GM19452 (cell line): ENCODE measurements at regions not wholly inside any gene's neighbourhood (a gene's known extent, or its start where the extent isn't known, plus 50 kb on each side); places are given as distances from the start of the nearest gene placed in this dataset.
"Not testable (repeated sequence)": the region's sequence is repeated elsewhere in the genome, so short reads cannot be mapped to it uniquely, and the experiment has no call there.

Experiments
- ATAC-seq: cut with Tn5 transposase; IDR thresholded peaks from one replicate; pipeline ENCODE4 v1.9.1; 2021; ENCODE audit not compliant: unreplicated experiment

DNA sequence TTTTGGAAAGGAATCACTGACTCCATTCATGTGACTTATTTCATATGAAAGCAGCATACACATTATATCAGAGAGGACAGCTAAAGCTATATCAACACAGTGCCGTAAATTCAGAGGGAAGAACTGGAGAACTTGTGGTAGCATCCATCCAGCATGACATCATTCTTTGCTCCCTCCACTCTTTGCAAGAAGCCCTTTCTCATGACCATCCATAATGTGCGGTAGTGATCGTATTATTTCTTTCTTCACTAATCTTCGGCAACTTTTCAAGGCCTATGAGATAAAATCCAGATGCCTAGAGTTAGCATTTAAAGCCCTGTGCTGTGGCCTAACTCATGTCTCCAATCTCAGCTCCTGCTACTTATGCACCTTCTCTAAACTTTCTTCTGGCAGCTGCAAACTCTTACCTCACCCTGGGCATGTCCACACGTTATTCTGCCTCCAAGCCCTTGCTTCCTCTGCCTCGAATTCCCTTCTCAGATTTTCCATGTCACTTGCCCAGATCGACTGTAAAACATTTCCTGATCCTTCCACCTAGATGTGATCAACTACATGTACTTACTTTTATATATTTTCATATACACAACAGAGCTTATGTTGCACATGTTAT, 307.3 kb upstream of the SGCD start:
- ATAC-seq, result no peak

DNA sequence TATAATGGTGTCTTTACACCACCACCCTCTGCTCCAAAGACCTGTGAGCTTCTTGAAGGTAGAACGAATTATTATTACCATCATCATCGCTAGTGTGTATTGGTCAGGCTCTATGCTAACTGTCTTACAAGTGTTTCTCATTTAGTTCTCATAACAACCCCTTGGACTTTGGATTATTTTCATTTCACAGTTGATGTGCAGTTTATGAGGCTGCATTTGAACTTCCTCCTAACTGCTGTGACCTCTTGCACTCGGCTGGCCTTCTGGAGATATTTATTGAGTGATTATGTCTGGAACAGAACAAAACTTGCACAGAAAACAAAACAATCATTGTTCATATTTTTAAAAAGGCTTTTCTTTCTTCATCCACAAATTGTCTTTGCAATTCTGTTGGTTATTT, 306.3 kb upstream of the SGCD start:
- ATAC-seq, result no peak

DNA sequence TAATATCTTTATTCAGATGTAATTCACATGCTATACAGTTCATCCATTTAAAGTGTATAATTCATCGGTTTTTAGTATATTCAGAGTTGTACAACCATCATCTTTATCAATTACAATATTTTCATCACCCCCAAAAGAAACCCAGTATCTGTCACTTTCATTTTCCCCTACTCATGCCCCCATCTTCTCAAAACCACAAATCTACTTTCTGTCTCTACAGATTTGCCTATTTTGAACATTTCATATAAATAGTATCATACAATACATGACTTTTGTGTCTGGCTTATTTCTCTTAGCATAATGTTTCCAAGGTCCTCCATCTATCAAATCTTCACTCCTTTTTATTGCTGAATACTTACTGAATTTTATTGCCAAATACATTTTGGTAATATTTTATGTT, 305.1 kb upstream of the SGCD start:
- ATAC-seq, result no peak

DNA sequence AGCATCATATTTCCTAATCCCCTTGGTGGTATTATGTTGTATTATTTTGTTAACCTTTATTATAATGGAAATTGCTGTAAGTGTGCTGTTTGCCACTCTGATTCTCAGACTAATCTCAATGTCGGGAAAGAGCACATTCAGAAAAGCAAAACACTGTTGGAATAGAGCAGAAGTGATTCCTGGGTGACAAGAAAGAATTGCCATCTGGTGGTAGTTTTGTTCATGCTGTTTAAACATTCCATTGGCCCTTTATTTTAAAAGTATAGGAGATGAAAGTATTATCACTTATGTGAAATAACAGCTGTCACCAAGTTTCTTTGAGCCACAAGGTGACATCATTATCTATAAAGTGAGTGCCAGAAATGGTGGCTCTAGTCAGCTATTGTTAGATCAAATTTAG, 301.3 kb upstream of the SGCD start:
- ATAC-seq, result no peak

DNA sequence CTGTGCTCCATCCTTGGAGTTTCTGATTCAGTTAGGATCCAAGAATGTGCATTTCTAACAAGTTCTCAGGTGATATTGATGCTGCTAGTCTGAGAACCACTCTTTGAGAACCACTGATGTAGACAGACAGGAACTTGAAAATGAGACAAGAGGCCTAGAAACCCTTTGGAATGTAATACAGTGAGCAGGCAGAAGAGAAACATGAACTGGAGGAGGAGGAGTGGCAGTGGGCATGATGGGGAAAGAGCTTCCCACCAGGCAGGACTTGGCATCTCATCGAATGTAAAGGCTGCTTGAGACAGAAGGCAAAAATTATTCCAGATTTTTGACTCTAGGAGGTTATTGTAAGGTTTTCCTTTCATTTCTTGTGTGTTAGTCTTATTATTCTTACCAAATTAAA, 295.8 kb upstream of the SGCD start:
- ATAC-seq, result no peak

DNA sequence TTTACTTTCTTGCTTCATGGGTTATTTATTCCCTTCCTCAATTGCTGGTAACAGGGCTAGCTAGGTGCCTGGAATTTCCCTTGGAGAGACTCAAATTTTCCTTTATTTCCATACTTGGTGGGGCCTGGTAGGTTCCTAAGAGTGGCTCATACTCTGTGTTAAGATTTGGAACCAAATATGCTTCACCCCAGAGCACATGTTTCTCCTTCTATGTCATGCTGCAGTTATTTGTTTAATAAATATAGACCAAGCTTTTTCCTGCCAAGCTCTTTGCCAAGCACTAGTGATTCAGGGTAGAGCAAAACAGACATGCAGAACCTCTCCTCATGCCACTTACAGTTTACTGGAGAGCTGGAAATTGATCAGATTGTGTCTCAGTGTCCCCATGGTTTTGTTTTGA, 290.3 kb upstream of the SGCD start:
- ATAC-seq, result no peak

DNA sequence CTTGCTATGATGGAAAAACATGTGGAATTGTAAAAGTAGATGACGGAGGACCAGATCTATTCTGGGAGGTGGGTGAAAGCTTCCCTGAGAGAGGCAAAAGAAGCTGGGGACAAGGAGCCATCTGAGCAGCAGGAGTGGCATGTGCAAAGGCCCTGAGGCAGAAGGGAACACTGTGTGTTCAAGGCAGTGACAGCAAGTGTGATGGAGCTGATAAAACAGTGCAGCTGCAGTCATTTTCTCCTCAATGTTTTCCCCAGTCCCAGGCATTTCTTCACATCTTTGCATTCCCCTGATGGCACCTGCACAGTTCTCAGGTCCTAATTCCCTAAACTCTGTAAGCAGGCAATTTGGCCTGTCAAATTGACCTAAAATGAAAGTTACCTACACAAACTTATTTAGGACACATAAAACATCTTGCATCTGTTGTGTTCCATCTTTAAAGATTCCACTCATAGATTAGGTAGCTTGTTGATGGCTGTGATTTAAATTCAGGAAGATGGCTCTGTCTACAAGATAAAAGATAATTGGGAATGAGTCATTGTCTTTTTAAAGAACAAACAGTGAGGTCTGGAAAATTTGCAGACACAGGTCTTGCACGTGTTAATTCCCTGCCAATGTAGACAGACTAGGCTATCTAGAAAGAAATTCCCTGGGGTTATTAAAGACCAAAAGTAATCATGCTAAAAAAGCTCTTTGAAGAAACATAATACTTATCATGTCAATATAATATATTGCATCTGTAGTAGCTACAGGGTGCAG, 289.6 kb upstream of the SGCD start:
- no peak for ATAC-seq

DNA sequence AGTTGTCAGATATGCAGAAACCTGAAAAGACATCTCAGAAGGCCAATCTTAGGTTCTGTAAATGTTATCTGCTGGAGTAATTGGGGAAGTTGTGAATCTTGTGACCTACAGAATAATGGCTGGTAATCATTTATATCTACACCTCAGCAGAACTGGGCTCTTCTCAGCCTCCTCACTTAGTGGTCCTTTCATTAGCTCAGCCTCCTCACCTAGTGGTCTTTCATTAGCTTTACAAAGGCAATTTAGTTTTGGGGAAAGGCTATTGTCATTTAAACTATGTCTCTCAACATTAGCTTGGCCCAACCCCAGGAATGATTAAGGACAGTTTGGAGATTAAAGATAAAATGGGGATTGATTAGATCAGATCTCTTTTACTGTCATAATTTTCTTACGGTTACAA, 284.2 kb upstream of the SGCD start:
- ATAC-seq, result no peak

DNA sequence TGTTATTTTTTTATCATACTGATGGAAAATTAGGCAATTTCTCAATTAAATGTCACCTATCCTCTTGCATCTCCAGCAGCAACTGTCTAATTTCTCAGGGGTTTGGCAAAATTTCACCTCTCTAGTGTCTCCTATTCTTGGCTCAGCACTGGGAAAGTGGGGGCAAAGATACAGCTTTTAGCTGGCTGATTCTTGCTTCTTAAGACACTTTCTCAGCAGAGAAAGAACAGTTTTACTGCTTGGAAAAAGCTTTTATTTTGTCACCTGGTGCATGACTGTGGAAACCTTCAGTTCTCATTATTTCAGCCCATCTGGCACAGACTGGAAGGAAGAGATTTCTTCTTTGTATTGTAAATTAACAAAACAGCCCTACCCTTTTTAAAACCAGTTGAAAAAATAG, 283.6 kb upstream of the SGCD start:
- no peak for ATAC-seq

DNA sequence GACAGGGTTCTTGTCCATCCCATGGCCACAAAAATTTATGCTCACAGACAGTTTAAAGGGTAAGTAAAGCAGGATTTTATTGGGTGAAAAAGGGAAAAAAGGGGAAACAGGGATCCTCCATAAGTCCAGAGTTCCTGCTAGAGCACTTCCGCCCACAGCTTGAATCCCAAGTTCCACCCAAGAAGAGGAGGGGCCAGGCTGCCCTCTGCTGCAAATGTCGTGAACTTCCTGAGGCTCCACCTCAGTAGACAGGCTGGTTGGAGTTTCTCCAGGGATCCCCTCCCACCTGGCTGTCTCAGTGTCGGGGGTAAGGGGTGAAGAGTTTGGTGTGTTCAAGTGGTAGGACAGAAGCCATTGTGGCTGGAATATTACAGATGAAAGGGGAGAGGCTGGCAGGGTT, 275.0 kb upstream of the SGCD start:
- no peak for ATAC-seq

DNA sequence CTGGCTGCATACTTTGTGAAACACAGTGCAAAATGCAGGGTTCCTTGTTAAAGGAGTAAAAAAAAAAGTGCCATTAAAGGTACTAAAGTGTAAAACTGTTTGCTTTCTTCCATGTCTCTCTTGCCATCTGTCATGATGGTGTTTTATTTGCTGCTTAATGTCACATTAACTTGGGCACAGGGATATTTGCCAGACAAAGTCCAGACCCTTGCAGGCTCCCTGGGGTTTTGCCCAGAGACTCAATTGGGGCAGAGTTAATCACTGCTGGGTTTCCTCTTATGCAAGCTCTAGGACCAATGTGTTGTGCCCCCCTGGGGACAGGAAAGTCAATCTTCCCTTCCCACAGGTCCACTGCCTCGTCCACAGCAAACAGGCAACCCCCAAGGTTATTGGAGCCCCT, 274.3 kb upstream of the SGCD start:
- no peak for ATAC-seq

DNA sequence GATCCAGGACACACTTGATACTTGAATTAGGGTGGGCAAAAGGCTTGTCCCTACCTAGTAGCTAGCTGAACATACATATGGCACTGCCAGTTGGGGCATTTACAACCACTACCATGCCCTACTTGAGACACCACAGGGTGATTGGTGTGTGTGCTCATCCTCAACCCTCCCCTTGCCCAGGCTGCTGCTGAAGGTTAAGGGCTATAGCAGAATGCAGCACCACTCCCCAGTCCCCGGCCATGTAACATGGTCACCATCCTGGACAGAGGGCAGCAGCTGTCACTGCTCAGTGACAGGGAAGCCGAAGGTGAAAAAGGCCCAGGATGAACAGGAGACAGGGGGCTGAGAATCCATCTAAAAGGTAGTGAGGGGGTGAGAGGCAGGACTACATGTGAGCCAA, 273.9 kb upstream of the SGCD start:
- no peak for ATAC-seq

DNA sequence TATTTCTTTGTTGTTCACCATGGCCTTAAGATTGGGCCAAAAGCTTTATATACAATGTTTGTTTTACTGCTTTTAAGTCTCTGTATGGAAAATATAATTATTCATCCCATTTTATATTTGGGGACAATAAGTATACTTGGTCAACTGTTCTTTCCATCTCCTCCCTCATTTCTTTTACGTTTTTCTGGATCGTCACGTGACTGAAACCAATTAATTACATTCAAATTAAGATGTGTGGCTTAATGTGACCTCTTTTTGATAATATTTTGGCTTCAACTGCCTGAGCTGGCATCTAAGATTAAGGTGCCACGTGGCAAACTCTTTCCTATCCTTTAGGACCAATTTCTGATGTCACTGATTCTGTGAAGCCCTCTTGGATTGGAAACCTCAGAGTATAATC, 250.1 kb upstream of the SGCD start:
- no peak for ATAC-seq

DNA sequence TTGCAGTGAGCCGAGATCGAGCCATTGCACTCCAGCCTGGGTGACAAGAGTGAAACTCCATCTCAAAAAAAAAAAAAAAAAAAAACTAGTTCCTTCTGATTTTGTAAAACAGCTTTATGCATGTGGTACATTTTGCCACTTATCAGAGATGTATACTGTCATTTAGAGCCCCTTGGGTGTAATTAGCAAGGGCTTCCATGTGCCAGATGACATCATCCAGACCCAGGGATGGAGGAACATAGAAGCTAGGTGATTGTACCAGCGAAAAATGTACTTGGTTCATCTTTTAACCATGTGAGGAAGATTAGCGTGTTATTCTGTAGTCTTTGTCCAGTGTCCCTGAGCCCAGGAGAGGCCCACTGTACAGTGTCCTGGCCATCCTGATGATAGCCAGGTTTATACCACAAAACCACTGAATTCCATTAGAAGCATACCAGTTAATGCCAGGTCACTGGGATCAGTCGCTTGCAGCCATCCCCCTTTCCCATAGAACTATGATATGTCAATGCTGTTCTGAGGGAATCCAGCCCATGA, 239.3 kb upstream of the SGCD start:
- no peak for ATAC-seq

DNA sequence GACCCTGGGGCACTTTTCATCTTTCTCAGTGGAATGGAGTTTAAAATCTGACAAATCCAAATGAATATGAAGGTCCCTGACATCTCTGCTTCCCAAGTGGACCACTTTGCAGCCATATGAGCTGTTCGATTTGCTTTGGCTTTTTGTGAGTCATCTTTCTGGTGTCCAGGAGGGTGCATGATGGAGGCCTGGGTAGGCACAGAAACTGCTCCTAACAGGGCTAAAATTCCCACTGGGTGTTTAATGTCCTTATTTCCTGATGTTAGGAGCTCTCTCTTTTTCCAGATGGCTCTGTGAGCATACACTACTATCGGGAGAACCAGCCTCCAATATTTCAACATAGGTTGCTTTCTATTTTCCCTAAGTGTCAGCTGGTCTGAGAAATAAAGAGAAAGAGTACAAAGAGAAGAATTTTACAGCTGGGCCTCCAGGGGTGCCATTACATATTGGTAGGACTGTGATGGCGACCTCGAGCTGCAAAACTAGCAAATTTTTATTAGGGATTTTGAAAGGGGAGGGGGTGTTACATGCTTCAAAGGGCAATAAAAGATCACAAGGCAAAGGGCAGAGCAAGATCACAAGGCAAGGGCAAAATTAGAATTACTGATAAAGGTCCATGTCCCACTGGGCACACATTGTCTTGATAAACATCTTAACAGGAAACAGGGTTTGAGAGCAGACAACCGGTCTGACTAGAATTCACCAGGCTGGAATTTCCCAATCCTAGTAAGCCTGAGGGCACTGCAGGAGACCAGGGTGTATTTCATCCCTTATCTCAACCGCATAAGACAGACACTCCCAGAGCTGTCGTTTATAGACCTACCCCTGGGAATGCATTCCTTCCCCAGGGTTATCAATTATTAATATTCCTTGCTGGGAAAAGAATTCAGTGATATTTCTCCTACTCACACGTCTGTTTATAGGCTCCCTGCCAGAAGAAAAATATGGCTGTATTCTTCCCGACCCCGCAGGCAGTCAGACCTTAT, 236.7 kb upstream of the SGCD start:
- ATAC-seq, result not testable (repeated sequence)

DNA sequence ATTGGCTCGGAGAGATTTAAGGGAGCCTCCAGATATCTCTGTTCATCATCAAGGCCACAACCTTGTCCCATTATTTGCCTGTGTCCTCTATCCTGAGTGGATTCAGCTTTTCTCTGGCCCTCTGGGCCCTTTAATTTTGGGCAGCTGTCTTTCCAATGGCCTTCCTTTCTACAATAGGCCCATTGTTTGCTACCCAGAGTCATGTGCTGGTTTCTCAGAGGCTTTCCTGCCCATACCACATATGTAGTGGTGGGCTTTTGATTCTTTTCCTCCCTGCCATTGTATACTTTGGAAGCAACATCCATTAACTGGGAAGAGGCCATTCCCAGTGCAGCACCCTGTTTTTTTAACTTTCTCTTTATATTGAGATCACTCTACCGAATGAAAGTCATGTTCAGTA, 233.9 kb upstream of the SGCD start:
- no peak for ATAC-seq

DNA sequence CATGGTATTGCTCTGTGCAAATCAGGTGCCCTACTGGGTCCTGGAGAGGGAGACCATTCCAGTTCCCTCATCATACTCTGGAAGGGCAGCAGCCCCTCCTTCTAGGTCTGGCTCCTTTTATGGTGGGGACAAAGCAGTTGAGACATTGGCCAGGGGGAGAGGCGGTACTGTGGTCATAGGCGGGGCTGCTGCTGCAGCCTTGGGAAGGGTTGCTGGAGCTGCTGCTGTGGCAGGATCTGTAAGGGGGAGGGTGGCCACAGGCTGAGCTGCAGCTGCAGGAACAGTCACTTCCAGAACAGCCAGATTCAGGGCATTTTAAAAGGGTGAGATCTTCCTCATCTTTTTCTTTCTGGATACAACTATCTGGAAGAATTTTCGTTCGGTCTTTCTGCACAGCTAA, 233.0 kb upstream of the SGCD start:
- no peak for ATAC-seq

DNA sequence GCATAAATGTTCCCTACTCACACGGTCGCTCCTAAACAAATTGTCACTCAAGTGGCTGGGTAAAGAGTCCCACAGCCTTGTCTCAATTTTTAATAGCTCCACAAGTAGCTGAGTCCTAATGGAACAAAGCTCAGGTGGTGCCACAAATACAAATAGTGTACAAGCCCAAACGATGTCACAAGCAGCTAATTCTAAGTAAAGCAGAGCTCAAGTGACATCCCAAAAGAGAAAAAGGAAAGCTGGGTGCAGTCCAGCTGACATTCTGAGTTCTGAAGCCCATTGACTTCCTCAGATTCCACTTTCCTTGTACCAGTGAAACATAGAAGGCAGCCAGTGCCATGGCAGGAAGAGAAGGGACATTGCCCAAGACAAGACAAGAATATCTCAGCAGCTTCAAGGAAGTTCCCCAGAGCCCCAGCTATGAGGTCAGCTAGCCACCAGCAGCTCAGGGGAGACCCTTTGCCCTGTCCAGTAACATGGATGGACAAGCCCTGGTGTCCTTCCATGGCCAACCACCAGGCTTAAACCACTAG, 231.2 kb upstream of the SGCD start:
- ATAC-seq, result no peak

DNA sequence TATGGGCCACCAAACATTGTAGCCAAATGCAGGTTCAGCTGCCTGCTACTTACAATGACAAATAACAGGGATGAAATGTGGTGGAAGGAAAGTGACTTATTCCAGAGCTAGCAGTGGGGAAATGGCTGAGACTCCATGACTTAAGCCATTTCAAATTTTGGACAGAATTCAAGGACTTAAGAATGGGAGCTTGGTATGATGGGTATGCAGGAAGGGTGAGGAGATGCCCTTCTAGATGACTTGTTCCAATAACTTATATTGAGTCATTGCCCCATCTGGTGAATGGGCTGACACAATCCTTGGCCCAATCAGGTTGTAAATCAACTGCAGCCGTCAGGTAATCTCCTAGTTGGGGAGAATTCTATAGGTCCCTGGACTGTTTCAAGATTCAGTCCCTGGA, 230.7 kb upstream of the SGCD start:
- ATAC-seq, result no peak

DNA sequence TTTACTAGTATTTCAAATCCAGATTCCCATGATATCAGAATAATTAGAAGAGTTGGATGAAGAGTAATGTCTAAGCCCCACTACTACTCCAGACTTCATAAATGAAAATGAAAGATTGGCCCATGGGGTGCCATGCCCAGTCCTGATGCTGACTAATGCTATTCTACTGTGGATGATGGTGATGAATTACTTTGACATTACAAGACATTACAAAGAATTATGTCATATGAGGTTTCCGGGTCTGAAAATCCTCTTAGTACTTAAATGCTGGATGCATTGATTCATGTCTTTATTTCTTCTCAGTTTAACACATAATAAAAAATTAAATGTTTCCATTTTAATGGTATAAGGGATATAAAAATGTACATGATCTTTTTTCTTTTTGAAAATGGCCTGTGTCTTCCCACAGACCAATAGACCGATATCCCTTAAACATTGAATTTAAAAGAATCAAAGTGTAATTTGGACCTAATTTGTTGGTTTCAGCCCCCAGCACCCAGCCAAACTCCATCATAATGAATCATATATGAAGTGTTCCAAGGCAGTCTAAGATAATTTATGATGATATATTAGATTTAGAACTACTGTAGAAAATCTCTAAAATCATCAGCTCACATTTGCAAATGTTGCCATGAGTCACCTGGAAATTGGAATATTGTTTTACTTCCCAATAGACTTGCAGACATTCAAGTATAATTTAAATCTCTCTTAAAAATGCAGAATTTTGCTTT, 223.6 kb upstream of the SGCD start:
- no peak for ATAC-seq
